Testis (tissue), 2 donors: ENCODE measurements at regions not wholly inside any gene's neighbourhood (a gene's known extent, or its start where the extent isn't known, plus 50 kb on each side); places are given as distances from the start of the nearest gene placed in this dataset.

Experiments used
- CTCF ChIP-seq, 3 experiments: fragments of 450-650 bp in 2 of 3; fragments of 200-600 bp in 1 of 3; sonication (generic) in 1 of 3; IDR thresholded peaks; one replicate each; pipeline ENCODE4 v1.5.1; 2016 to 2019; ENCODE audit warnings: antibody characterized with exemption in 3 of 3, mild to moderate bottlenecking in 2 of 3, moderate library complexity in 1 of 3
- POLR2A ChIP-seq: fragments of 450-650 bp; IDR thresholded peaks from one replicate; pipeline ENCODE4 v1.6.1; 2017; ENCODE audit warnings: antibody characterized with exemption, mild to moderate bottlenecking, moderate library complexity

GRCh38 chr22:49124608-49125007 is 703.1 kb downstream of the BRD1 start:
- TF ChIP-seq POLR2A (no peak), CTCF (IDR thresholded peaks at IDR 0.05) (no peak)
